H9 (cell line): ENCODE measurements at regions not wholly inside any gene's neighbourhood (a gene's known extent, or its start where the extent isn't known, plus 50 kb on each side); places are given as distances from the start of the nearest gene placed in this dataset.

Experiments
- DNase-seq: peaks from one replicate; pipeline ENCODE4 v3.0.0-alpha.2; 2017
- H2AFZ ChIP-seq: one replicate; pipeline ENCODE4 v1.6.1; 2013; ENCODE audit warnings: mild to moderate bottlenecking, low read length, control low read depth, moderate library complexity
- H2AK5ac ChIP-seq: 2 replicates; pipeline ENCODE4 v1.6.1; 2013; ENCODE audit warnings: low read length, control low read depth, mixed read lengths; ENCODE audit not compliant: insufficient read length
- H2BK120ac ChIP-seq: one replicate; pipeline ENCODE4 v1.6.1; 2013; ENCODE audit warnings: low read depth, mild to moderate bottlenecking, low read length, control low read depth, inconsistent platforms; ENCODE audit not compliant: poor library complexity, severe bottlenecking
- H2BK12ac ChIP-seq: 2 replicates; pipeline ENCODE4 v1.6.1; 2013; ENCODE audit warnings: low read length, control low read depth, mixed read lengths, low read depth; ENCODE audit not compliant: insufficient read length
- H2BK15ac ChIP-seq: 2 replicates; pipeline ENCODE4 v1.6.1; 2013; ENCODE audit warnings: low read depth, low read length, control low read depth
- H2BK20ac ChIP-seq: one replicate; pipeline ENCODE4 v1.6.1; 2013; ENCODE audit warnings: low read depth, mild to moderate bottlenecking, low read length, control low read depth, inconsistent platforms; ENCODE audit not compliant: poor library complexity, severe bottlenecking
- H2BK5ac ChIP-seq: 2 replicates; pipeline ENCODE4 v1.6.1; 2013; ENCODE audit warnings: low read length, control low read depth, mixed read lengths; ENCODE audit not compliant: insufficient read length
- H3K14ac ChIP-seq: 2 replicates; pipeline ENCODE4 v1.6.1; 2013; ENCODE audit warnings: low read length, control low read depth; ENCODE audit not compliant: insufficient read depth
- H3K18ac ChIP-seq: 2 replicates; pipeline ENCODE4 v1.6.1; 2013; ENCODE audit warnings: low read depth, mild to moderate bottlenecking, mixed read lengths, low read length, control low read depth; ENCODE audit not compliant: insufficient read length
- H3K23ac ChIP-seq: 2 replicates; pipeline ENCODE4 v1.6.1; 2013; ENCODE audit warnings: low read length, control low read depth, mixed read lengths, low read depth; ENCODE audit not compliant: insufficient read length
- H3K23me2 ChIP-seq: 2 replicates; pipeline ENCODE4 v1.6.1; 2013; ENCODE audit warnings: low read depth, mild to moderate bottlenecking, mixed read lengths, low read length, control low read depth; ENCODE audit not compliant: insufficient read length, poor library complexity, severe bottlenecking
- H3K27ac ChIP-seq: 2 replicates; pipeline ENCODE4 v1.5.1; 2013; ENCODE audit warnings: low read length, control low read depth, mixed read lengths, low read depth; ENCODE audit not compliant: insufficient read length
- H3K27me3 ChIP-seq: 2 replicates; pipeline ENCODE4 v1.6.1; 2013; ENCODE audit warnings: low read length, control low read depth, inconsistent platforms; ENCODE audit not compliant: insufficient read depth
- H3K4ac ChIP-seq: 2 replicates; pipeline ENCODE4 v1.6.1; 2013; ENCODE audit warnings: low read depth, mild to moderate bottlenecking, control low read depth, inconsistent platforms, low read length, moderate library complexity
- H3K4me1 ChIP-seq: 2 replicates; pipeline ENCODE4 v1.6.1; 2013; ENCODE audit warnings: low read length, control low read depth, inconsistent platforms; ENCODE audit not compliant: insufficient read depth
- H3K4me2 ChIP-seq: 2 replicates; pipeline ENCODE4 v1.6.1; 2013; ENCODE audit warnings: low read length, control low read depth, mixed read lengths; ENCODE audit not compliant: insufficient read length, insufficient read depth
- H3K56ac ChIP-seq: 2 replicates; pipeline ENCODE4 v1.6.1; 2013; ENCODE audit warnings: low read depth, mild to moderate bottlenecking, mixed read lengths, low read length, control low read depth; ENCODE audit not compliant: insufficient read length
- H3K79me1 ChIP-seq: 2 replicates; pipeline ENCODE4 v1.6.1; 2013; ENCODE audit warnings: low read depth, mild to moderate bottlenecking, moderate library complexity, low read length, control low read depth, inconsistent platforms; ENCODE audit not compliant: insufficient read depth, poor library complexity, severe bottlenecking
- H3K79me2 ChIP-seq: 2 replicates; pipeline ENCODE4 v1.6.1; 2013; ENCODE audit warnings: low read length, control low read depth, inconsistent platforms; ENCODE audit not compliant: insufficient read depth
- H3K9ac ChIP-seq: 2 replicates; pipeline ENCODE4 v1.6.1; 2013; ENCODE audit warnings: low read length, control low read depth, mixed read lengths; ENCODE audit not compliant: insufficient read length; ENCODE audit errors: extremely low read depth
- H3K9me3 ChIP-seq: one replicate; pipeline ENCODE4 v1.6.1; 2013; ENCODE audit warnings: low read depth, low read length, inconsistent platforms; ENCODE audit not compliant: control insufficient read depth
- H3T11ph ChIP-seq: one replicate; pipeline ENCODE4 v1.6.1; 2013; ENCODE audit warnings: mild to moderate bottlenecking, low read length, control low read depth, inconsistent platforms
- H4K20me1 ChIP-seq: one replicate; pipeline ENCODE4 v1.6.1; 2013; ENCODE audit not compliant: control insufficient read depth, insufficient read length, insufficient read depth
- H4K5ac ChIP-seq: 2 replicates; pipeline ENCODE4 v1.6.1; 2013; ENCODE audit warnings: low read depth, mild to moderate bottlenecking, mixed read lengths, low read length, control low read depth; ENCODE audit not compliant: insufficient read length
- H4K8ac ChIP-seq: replicated peaks from 2 replicates; pipeline ENCODE4 v1.6.1; 2013; ENCODE audit warnings: low read length, control low read depth, mixed read lengths, low read depth; ENCODE audit not compliant: insufficient read length
- H4K91ac ChIP-seq: 2 replicates; pipeline ENCODE4 v1.6.1; 2013; ENCODE audit warnings: low read depth, mild to moderate bottlenecking, moderate library complexity, mixed read lengths, low read length, control low read depth; ENCODE audit not compliant: insufficient read length
- H3K27ac Mint-ChIP-seq, 3 experiments: 2 replicates in 2 of 3; 3 replicates in 1 of 3; pipeline ENCODE4 v1.8.0; 2020 to 2021; ENCODE audit warnings: mixed read lengths in 3 of 3, mild to moderate bottlenecking in 1 of 3, moderate library complexity in 1 of 3
- H3K27me3 Mint-ChIP-seq: 2 replicates; pipeline ENCODE4 v1.8.0; 2021; ENCODE audit warnings: low read depth, mild to moderate bottlenecking, moderate library complexity, mixed read lengths
- H3K36me3 Mint-ChIP-seq, 3 experiments: 2 replicates in 2 of 3; 3 replicates in 1 of 3; pipeline ENCODE4 v1.8.0; 2020 to 2021; ENCODE audit warnings: low read depth in 3 of 3, mixed read lengths in 3 of 3; ENCODE audit not compliant: insufficient read depth in 1 of 3
- H3K4me1 Mint-ChIP-seq, 2 experiments: 2 replicates each; pipeline ENCODE4 v1.8.0; 2020; ENCODE audit warnings: mixed read lengths in 2 of 2
- H3K4me3 Mint-ChIP-seq, 2 experiments: 2 replicates in 1 of 2; 3 replicates in 1 of 2; pipeline ENCODE4 v1.8.0; 2020 to 2021; ENCODE audit warnings: mild to moderate bottlenecking in 2 of 2, mixed read lengths in 2 of 2, moderate library complexity in 1 of 2
- H3K9me3 Mint-ChIP-seq, 2 experiments: 2 replicates in 1 of 2; 3 replicates in 1 of 2; pipeline ENCODE4 v1.8.0; 2020; ENCODE audit warnings: mild to moderate bottlenecking in 2 of 2, mixed read lengths in 2 of 2, moderate library complexity in 1 of 2
- WGBS: extraction: QIAGEN DNeasy Blood & Tissue Kit; methylation state at CpG from one replicate; pipeline ENCODE4 v1.1.7; 2013; ENCODE audit warnings: missing lambda C conversion rate, low lambda C conversion rate, mixed read lengths; ENCODE audit not compliant: insufficient read length; ENCODE audit errors: extremely low coverage; 5-methylcytosine and 5-hydroxymethylcytosine counted together
- TF ChIP-seq, protein P1 (sequence below): fragments of 200-600 bp; sonication (generic); conservative IDR thresholded peaks from 3 replicates; pipeline ENCODE4 v1.8.0; 2021; ENCODE audit warnings: antibody characterized with exemption, mild to moderate bottlenecking

DNA sequence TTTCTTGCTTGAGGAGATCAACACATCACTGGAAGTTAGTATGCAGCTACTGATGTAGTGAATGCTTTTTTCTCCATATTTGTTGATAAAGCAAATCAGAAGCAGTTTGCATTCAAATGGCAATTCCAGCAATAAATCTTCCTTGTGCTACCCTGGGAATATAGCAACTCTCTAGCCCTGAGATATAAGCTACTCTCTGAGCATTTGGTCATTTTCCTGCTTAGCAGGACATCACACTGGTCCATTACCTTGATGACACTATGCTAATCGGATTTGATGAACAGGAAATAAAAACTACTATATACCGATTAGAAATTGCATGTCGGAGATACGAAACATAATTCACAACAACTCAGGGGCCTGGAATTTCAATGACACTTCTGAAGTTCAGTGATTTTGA is 152.7 kb downstream of the CBLN2 start:
- H3K9ac ChIP-seq: no peak overlapping the region
- WGBS: no CpG with 5 or more reads among the region's 4 CpGs

More for the DNA sequence above, 152.7 kb downstream of the CBLN2 start:
- no peak for DNase-seq
- no peak overlapping the region for H3K56ac ChIP-seq
- H2BK120ac ChIP-seq: no peak overlapping the region
- Mint-ChIP-seq H3K36me3 (no peaks in the 10 kb centered on the region), H3K27me3 (peaks cover 17% of the 10 kb centered on the region), H3K4me1 (0 out of 4 replicates have a peak, but pooled peaks cover 0 to 5% of the 10 kb centered on the region in 2 experiments), H3K4me3 (no peak overlapping the region), H3K27ac (no peak overlapping the region), H3K9me3 (no peaks in the 10 kb centered on the region; a peak in 2 of 5 replicates)
- H4K20me1 ChIP-seq: no peaks in the 10 kb centered on the region
- no peak overlapping the region for H4K91ac ChIP-seq
- no peak overlapping the region for H2BK5ac ChIP-seq
- H2BK15ac ChIP-seq: no peak overlapping the region
- no peak overlapping the region for H3K14ac ChIP-seq
- H3T11ph ChIP-seq: no peak overlapping the region
- H4K8ac ChIP-seq: no peak overlapping the region
- no peaks in the 10 kb centered on the region for H3K79me1 ChIP-seq
- no peaks in the 10 kb centered on the region for H3K9me3 ChIP-seq
- H2BK20ac ChIP-seq: no peak overlapping the region
- H3K79me2 ChIP-seq: no peaks in the 10 kb centered on the region
- no peak overlapping the region for H3K23ac ChIP-seq
- no peaks in the 10 kb centered on the region for H3K23me2 ChIP-seq
- H3K4me1 ChIP-seq: no peaks in the 10 kb centered on the region
- no peak overlapping the region for H3K27ac ChIP-seq
- no peak overlapping the region for H2AK5ac ChIP-seq
- TF ChIP-seq, protein P1, sequence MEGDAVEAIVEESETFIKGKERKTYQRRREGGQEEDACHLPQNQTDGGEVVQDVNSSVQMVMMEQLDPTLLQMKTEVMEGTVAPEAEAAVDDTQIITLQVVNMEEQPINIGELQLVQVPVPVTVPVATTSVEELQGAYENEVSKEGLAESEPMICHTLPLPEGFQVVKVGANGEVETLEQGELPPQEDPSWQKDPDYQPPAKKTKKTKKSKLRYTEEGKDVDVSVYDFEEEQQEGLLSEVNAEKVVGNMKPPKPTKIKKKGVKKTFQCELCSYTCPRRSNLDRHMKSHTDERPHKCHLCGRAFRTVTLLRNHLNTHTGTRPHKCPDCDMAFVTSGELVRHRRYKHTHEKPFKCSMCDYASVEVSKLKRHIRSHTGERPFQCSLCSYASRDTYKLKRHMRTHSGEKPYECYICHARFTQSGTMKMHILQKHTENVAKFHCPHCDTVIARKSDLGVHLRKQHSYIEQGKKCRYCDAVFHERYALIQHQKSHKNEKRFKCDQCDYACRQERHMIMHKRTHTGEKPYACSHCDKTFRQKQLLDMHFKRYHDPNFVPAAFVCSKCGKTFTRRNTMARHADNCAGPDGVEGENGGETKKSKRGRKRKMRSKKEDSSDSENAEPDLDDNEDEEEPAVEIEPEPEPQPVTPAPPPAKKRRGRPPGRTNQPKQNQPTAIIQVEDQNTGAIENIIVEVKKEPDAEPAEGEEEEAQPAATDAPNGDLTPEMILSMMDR: no peak
- H2BK12ac ChIP-seq: no peak overlapping the region
- H4K5ac ChIP-seq: no peak overlapping the region
- H3K4me2 ChIP-seq: no peak overlapping the region
- H3K18ac ChIP-seq: no peak overlapping the region
- H2AFZ ChIP-seq: no peak overlapping the region
- no peak overlapping the region for H3K4ac ChIP-seq
- H3K27me3 ChIP-seq: no peaks in the 10 kb centered on the region
